ENCODE measurements at regions not wholly inside any gene's neighbourhood (a gene's known extent, or its start where the extent isn't known, plus 50 kb on each side); places are given as distances from the start of the nearest gene placed in this dataset.

- Histone ChIP-seq H3K4me3 (ENCODE audit: insufficient read depth, low read depth, low read length, poor library complexity, severe bottlenecking) (no peak overlapping the region), H3K9me3 (ENCODE audit: control insufficient read depth, low read length) (no peaks in the 10 kb centered on the region), H3K27me3 (replicated peaks; ENCODE audit: control insufficient read depth, insufficient read depth, low read length, poor library complexity, severe bottlenecking) (no peaks in the 10 kb centered on the region), H3K27ac (ENCODE audit: insufficient read depth, low read length, poor library complexity, severe bottlenecking) (no peak overlapping the region), H3K36me3 (ENCODE audit: control insufficient read depth, insufficient read depth, low read length) (no peaks in the 10 kb centered on the region), H3K4me1 (ENCODE audit: control insufficient read depth, insufficient read depth, low read length, poor library complexity, severe bottlenecking) (no peaks in the 10 kb centered on the region)
- no peak for DNase-seq
These were observed 447.7 kb downstream of the SIPA1L2 start for GRCh38 chr1:232182236-232182635.

GRCh38 chr1:232180779-232181136 is 449.2 kb downstream of the SIPA1L2 start:
- Histone ChIP-seq H3K27ac (ENCODE audit: insufficient read depth, low read length, poor library complexity, severe bottlenecking) (no peak overlapping the region), H3K4me3 (ENCODE audit: insufficient read depth, low read depth, low read length, poor library complexity, severe bottlenecking) (no peak overlapping the region), H3K4me1 (ENCODE audit: control insufficient read depth, insufficient read depth, low read length, poor library complexity, severe bottlenecking) (no peaks in the 10 kb centered on the region), H3K9me3 (ENCODE audit: control insufficient read depth, low read length) (no peaks in the 10 kb centered on the region), H3K27me3 (replicated peaks; ENCODE audit: control insufficient read depth, insufficient read depth, low read length, poor library complexity, severe bottlenecking) (no peaks in the 10 kb centered on the region), H3K36me3 (ENCODE audit: control insufficient read depth, insufficient read depth, low read length) (no peaks in the 10 kb centered on the region)
- DNase-seq, result no peak

- Histone ChIP-seq H3K36me3 (ENCODE audit: control insufficient read depth, insufficient read depth, low read length) (no peaks in the 10 kb centered on the region), H3K27ac (ENCODE audit: insufficient read depth, low read length, poor library complexity, severe bottlenecking) (no peak overlapping the region), H3K27me3 (replicated peaks; ENCODE audit: control insufficient read depth, insufficient read depth, low read length, poor library complexity, severe bottlenecking) (no peaks in the 10 kb centered on the region), H3K4me3 (ENCODE audit: insufficient read depth, low read depth, low read length, poor library complexity, severe bottlenecking) (no peak overlapping the region), H3K9me3 (ENCODE audit: control insufficient read depth, low read length) (no peaks in the 10 kb centered on the region), H3K4me1 (ENCODE audit: control insufficient read depth, insufficient read depth, low read length, poor library complexity, severe bottlenecking) (no peaks in the 10 kb centered on the region)
- DNase-seq, result no peak
These were observed 449.8 kb downstream of the SIPA1L2 start for GRCh38 chr1:232179896-232180778.

GRCh38 chr1:232178191-232178590 is 451.7 kb downstream of the SIPA1L2 start:
- H3K9me3 ChIP-seq (ENCODE audit: control insufficient read depth, low read length), result no peaks in the 10 kb centered on the region
- no peak overlapping the region for H3K27ac ChIP-seq (ENCODE audit: insufficient read depth, low read length, poor library complexity, severe bottlenecking)
- H3K36me3 ChIP-seq (ENCODE audit: control insufficient read depth, insufficient read depth, low read length), result no peaks in the 10 kb centered on the region
- H3K4me1 ChIP-seq (ENCODE audit: control insufficient read depth, insufficient read depth, low read length, poor library complexity, severe bottlenecking), result no peaks in the 10 kb centered on the region
- H3K27me3 ChIP-seq (replicated peaks; ENCODE audit: control insufficient read depth, insufficient read depth, low read length, poor library complexity, severe bottlenecking), result no peaks in the 10 kb centered on the region
- DNase-seq, result no peak
- no peak overlapping the region for H3K4me3 ChIP-seq (ENCODE audit: insufficient read depth, low read depth, low read length, poor library complexity, severe bottlenecking)

- H3K27ac ChIP-seq (ENCODE audit: insufficient read depth, low read length, poor library complexity, severe bottlenecking), result no peak overlapping the region
- no peaks in the 10 kb centered on the region for H3K36me3 ChIP-seq (ENCODE audit: control insufficient read depth, insufficient read depth, low read length)
- no peak for DNase-seq
- no peak overlapping the region for H3K4me3 ChIP-seq (ENCODE audit: insufficient read depth, low read depth, low read length, poor library complexity, severe bottlenecking)
- no peaks in the 10 kb centered on the region for H3K9me3 ChIP-seq (ENCODE audit: control insufficient read depth, low read length)
- H3K27me3 ChIP-seq (replicated peaks; ENCODE audit: control insufficient read depth, insufficient read depth, low read length, poor library complexity, severe bottlenecking), result no peaks in the 10 kb centered on the region
- H3K4me1 ChIP-seq (ENCODE audit: control insufficient read depth, insufficient read depth, low read length, poor library complexity, severe bottlenecking), result no peaks in the 10 kb centered on the region
These were observed 452.5 kb downstream of the SIPA1L2 start for GRCh38 chr1:232177438-232177837.

GRCh38 chr1:232176222-232176621 is 453.7 kb downstream of the SIPA1L2 start:
- H3K9me3 ChIP-seq (ENCODE audit: control insufficient read depth, low read length), result no peaks in the 10 kb centered on the region
- H3K4me1 ChIP-seq (ENCODE audit: control insufficient read depth, insufficient read depth, low read length, poor library complexity, severe bottlenecking), result no peaks in the 10 kb centered on the region
- no peak for DNase-seq
- no peak overlapping the region for H3K4me3 ChIP-seq (ENCODE audit: insufficient read depth, low read depth, low read length, poor library complexity, severe bottlenecking)
- no peaks in the 10 kb centered on the region for H3K36me3 ChIP-seq (ENCODE audit: control insufficient read depth, insufficient read depth, low read length)
- no peak overlapping the region for H3K27ac ChIP-seq (ENCODE audit: insufficient read depth, low read length, poor library complexity, severe bottlenecking)
- H3K27me3 ChIP-seq (replicated peaks; ENCODE audit: control insufficient read depth, insufficient read depth, low read length, poor library complexity, severe bottlenecking), result no peaks in the 10 kb centered on the region

GRCh38 chr1:232174306-232174705 is 455.6 kb downstream of the SIPA1L2 start:
- no peaks in the 10 kb centered on the region for H3K4me1 ChIP-seq (ENCODE audit: control insufficient read depth, insufficient read depth, low read length, poor library complexity, severe bottlenecking)
- no peaks in the 10 kb centered on the region for H3K27me3 ChIP-seq (replicated peaks; ENCODE audit: control insufficient read depth, insufficient read depth, low read length, poor library complexity, severe bottlenecking)
- no peak for DNase-seq
- H3K4me3 ChIP-seq (ENCODE audit: insufficient read depth, low read depth, low read length, poor library complexity, severe bottlenecking), result no peak overlapping the region
- no peaks in the 10 kb centered on the region for H3K9me3 ChIP-seq (ENCODE audit: control insufficient read depth, low read length)
- no peak overlapping the region for H3K27ac ChIP-seq (ENCODE audit: insufficient read depth, low read length, poor library complexity, severe bottlenecking)
- no peaks in the 10 kb centered on the region for H3K36me3 ChIP-seq (ENCODE audit: control insufficient read depth, insufficient read depth, low read length)

- Histone ChIP-seq H3K27ac (ENCODE audit: insufficient read depth, low read length, poor library complexity, severe bottlenecking) (no peak overlapping the region), H3K27me3 (replicated peaks; ENCODE audit: control insufficient read depth, insufficient read depth, low read length, poor library complexity, severe bottlenecking) (no peaks in the 10 kb centered on the region), H3K36me3 (ENCODE audit: control insufficient read depth, insufficient read depth, low read length) (no peaks in the 10 kb centered on the region), H3K9me3 (ENCODE audit: control insufficient read depth, low read length) (no peaks in the 10 kb centered on the region), H3K4me1 (ENCODE audit: control insufficient read depth, insufficient read depth, low read length, poor library complexity, severe bottlenecking) (no peaks in the 10 kb centered on the region), H3K4me3 (ENCODE audit: insufficient read depth, low read depth, low read length, poor library complexity, severe bottlenecking) (no peak overlapping the region)
- no peak for DNase-seq
These were observed 457.4 kb downstream of the SIPA1L2 start for GRCh38 chr1:232172563-232172962.

GRCh38 chr1:232170909-232171308 is 459.0 kb downstream of the SIPA1L2 start:
- no peak for DNase-seq
- Histone ChIP-seq H3K36me3 (ENCODE audit: control insufficient read depth, insufficient read depth, low read length) (no peaks in the 10 kb centered on the region), H3K27ac (ENCODE audit: insufficient read depth, low read length, poor library complexity, severe bottlenecking) (no peak overlapping the region), H3K4me1 (ENCODE audit: control insufficient read depth, insufficient read depth, low read length, poor library complexity, severe bottlenecking) (no peaks in the 10 kb centered on the region), H3K27me3 (replicated peaks; ENCODE audit: control insufficient read depth, insufficient read depth, low read length, poor library complexity, severe bottlenecking) (no peaks in the 10 kb centered on the region), H3K4me3 (ENCODE audit: insufficient read depth, low read depth, low read length, poor library complexity, severe bottlenecking) (no peak overlapping the region), H3K9me3 (ENCODE audit: control insufficient read depth, low read length) (no peaks in the 10 kb centered on the region)

GRCh38 chr1:232169436-232169835 is 460.5 kb downstream of the SIPA1L2 start:
- H3K9me3 ChIP-seq (ENCODE audit: control insufficient read depth, low read length), result no peaks in the 10 kb centered on the region
- no peaks in the 10 kb centered on the region for H3K27me3 ChIP-seq (replicated peaks; ENCODE audit: control insufficient read depth, insufficient read depth, low read length, poor library complexity, severe bottlenecking)
- no peak overlapping the region for H3K27ac ChIP-seq (ENCODE audit: insufficient read depth, low read length, poor library complexity, severe bottlenecking)
- H3K4me1 ChIP-seq (ENCODE audit: control insufficient read depth, insufficient read depth, low read length, poor library complexity, severe bottlenecking), result no peaks in the 10 kb centered on the region
- no peaks in the 10 kb centered on the region for H3K36me3 ChIP-seq (ENCODE audit: control insufficient read depth, insufficient read depth, low read length)
- H3K4me3 ChIP-seq (ENCODE audit: insufficient read depth, low read depth, low read length, poor library complexity, severe bottlenecking), result no peak overlapping the region
- no peak for DNase-seq
